ENCODE measurements at regions not wholly inside any gene's neighbourhood (a gene's known extent, or its start where the extent isn't known, plus 50 kb on each side); places are given as distances from the start of the nearest gene placed in this dataset.

- TF ChIP-seq CTCF (tag by site-specific recombination; IDR thresholded peaks at IDR 0.05), result no peak
- TF ChIP-seq ZNF366 (tag by site-specific recombination; conservative IDR thresholded peaks at IDR 0.05), result no peak
- TF ChIP-seq, protein P1, sequence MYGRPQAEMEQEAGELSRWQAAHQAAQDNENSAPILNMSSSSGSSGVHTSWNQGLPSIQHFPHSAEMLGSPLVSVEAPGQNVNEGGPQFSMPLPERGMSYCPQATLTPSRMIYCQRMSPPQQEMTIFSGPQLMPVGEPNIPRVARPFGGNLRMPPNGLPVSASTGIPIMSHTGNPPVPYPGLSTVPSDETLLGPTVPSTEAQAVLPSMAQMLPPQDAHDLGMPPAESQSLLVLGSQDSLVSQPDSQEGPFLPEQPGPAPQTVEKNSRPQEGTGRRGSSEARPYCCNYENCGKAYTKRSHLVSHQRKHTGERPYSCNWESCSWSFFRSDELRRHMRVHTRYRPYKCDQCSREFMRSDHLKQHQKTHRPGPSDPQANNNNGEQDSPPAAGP (tag by site-specific recombination; IDR thresholded peaks at IDR 0.05), result no peak
- TF ChIP-seq KLF10 (tag by site-specific recombination; IDR thresholded peaks at IDR 0.05), result no peak
- no peak for TF ChIP-seq ZNF558 (tag by site-specific recombination; IDR thresholded peaks at IDR 0.05)
- TF ChIP-seq AEBP2 (tag by site-specific recombination; IDR thresholded peaks at IDR 0.05; ENCODE audit: borderline replicate concordance), result no peak
These were observed 158.3 kb upstream of the OGFRL1 start for GRCh38 chr6:71130277-71130676.

Data from HEK293 (cell line).